HG03108 (cell line): ENCODE measurements at regions not wholly inside any gene's neighbourhood (a gene's known extent, or its start where the extent isn't known, plus 50 kb on each side); places are given as distances from the start of the nearest gene placed in this dataset.

Experiments used
- ATAC-seq: cut with Tn5 transposase; IDR thresholded peaks from one replicate; pipeline ENCODE4 v1.9.1; 2021; ENCODE audit warnings: moderate library complexity; ENCODE audit not compliant: unreplicated experiment

- ATAC-seq, result no peak
Observed at GRCh38 chr1:195941795-195942194, 666.4 kb downstream of the KCNT2 start.

GRCh38 chr1:195941314-195941713, 666.9 kb downstream of the KCNT2 start:
- no peak for ATAC-seq

GRCh38 chr1:195939844-195940243, 668.4 kb downstream of the KCNT2 start:
- no peak for ATAC-seq

GRCh38 chr1:195934817-195935553, 673.3 kb downstream of the KCNT2 start:
- ATAC-seq, result no peak

GRCh38 chr1:195933835-195934234, 674.4 kb downstream of the KCNT2 start:
- ATAC-seq, result no peak

- ATAC-seq, result no peak
Observed at GRCh38 chr1:195915826-195916225, 692.4 kb downstream of the KCNT2 start.

- ATAC-seq, result no peak
Observed at GRCh38 chr1:195909061-195909460, 699.2 kb downstream of the KCNT2 start.

GRCh38 chr1:195908121-195908520, 700.1 kb downstream of the KCNT2 start:
- ATAC-seq, result no peak

GRCh38 chr1:195903203-195903602, 705.0 kb downstream of the KCNT2 start:
- no peak for ATAC-seq

GRCh38 chr1:195902779-195903178, 705.5 kb downstream of the KCNT2 start:
- ATAC-seq, result no peak

GRCh38 chr1:195899762-195900352, 708.4 kb downstream of the KCNT2 start:
- ATAC-seq, result no peak

- ATAC-seq, result no peak
Observed at GRCh38 chr1:195898924-195899323, 709.3 kb downstream of the KCNT2 start.

- ATAC-seq, result no peak
Observed at GRCh38 chr1:195898373-195898772, 709.9 kb downstream of the KCNT2 start.

- no peak for ATAC-seq
Observed at GRCh38 chr1:195897076-195897475, 711.2 kb downstream of the KCNT2 start.

GRCh38 chr1:195894411-195894810, 713.8 kb downstream of the KCNT2 start:
- ATAC-seq, result no peak

- ATAC-seq, result no peak
Observed at GRCh38 chr1:195886000-195886399, 722.2 kb downstream of the KCNT2 start.

GRCh38 chr1:195878478-195878877, 729.8 kb downstream of the KCNT2 start:
- no peak for ATAC-seq

GRCh38 chr1:195876792-195877191, 731.4 kb downstream of the KCNT2 start:
- no peak for ATAC-seq

- no peak for ATAC-seq
Observed at GRCh38 chr1:195872376-195872775, 735.9 kb downstream of the KCNT2 start.

GRCh38 chr1:195867638-195868037, 740.6 kb downstream of the KCNT2 start:
- no peak for ATAC-seq

GRCh38 chr1:195866781-195867222, 741.4 kb downstream of the KCNT2 start:
- no peak for ATAC-seq

- no peak for ATAC-seq
Observed at GRCh38 chr1:195866091-195866780, 742.0 kb downstream of the KCNT2 start.
